ENCODE measurements at regions not wholly inside any gene's neighbourhood (a gene's known extent, or its start where the extent isn't known, plus 50 kb on each side); places are given as distances from the start of the nearest gene placed in this dataset.

DNA sequence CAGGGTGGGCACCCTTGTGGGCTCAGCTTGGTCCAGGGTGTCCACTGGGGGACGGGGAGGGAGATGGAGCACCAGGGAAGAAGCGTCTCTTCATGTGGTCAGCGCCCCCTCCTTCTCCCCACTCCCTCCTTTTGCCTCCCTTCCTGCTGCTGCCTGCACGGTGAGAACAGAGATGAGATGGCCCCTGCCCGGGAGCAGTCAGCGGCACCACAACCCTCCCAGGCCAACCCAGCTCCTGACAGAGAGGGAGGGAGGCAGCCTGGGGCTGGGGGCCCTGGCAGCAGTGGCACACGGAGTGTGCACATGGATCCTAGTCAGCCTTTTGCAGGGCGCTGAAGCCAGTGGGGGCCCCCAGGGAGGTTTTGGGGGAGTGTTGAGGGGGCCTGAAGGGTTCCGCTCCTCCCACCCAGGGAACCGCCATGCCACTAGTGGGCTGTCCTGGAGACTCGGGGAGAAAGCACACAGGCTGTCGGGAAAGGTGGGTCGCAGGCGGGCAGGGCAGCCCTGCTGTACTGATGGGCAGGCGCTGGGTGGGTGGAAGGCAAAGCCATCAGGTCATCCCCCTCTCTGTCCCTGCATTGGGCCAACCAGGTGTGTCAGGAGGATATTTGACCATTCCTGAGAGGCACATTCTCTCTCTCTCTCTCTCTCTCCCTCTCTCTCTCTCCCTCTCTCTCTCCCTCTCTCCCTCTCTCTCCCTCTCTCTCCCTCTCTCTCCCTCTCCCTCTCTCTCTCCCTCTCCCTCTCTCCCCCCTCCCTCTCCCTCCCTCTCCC lies 94.3 kb upstream of the BHLHE23 start:
- DNase-seq (ENCODE audit: low spot score) = no peak

- DNase-seq (ENCODE audit: low spot score) = no peak
Observed at GRCh38 chr20:63100174-63100925, 93.6 kb upstream of the BHLHE23 start.

GRCh38 chr20:63099456-63100173 lies 92.9 kb upstream of the BHLHE23 start:
- DNase-seq (ENCODE audit: low spot score) = no peak

- no peak for DNase-seq (ENCODE audit: low spot score)
Observed at GRCh38 chr20:63098195-63098810, 91.5 kb upstream of the BHLHE23 start.

- DNase-seq (ENCODE audit: low spot score) = no peak
Observed at GRCh38 chr20:63097336-63097831, 90.6 kb upstream of the BHLHE23 start.

DNA sequence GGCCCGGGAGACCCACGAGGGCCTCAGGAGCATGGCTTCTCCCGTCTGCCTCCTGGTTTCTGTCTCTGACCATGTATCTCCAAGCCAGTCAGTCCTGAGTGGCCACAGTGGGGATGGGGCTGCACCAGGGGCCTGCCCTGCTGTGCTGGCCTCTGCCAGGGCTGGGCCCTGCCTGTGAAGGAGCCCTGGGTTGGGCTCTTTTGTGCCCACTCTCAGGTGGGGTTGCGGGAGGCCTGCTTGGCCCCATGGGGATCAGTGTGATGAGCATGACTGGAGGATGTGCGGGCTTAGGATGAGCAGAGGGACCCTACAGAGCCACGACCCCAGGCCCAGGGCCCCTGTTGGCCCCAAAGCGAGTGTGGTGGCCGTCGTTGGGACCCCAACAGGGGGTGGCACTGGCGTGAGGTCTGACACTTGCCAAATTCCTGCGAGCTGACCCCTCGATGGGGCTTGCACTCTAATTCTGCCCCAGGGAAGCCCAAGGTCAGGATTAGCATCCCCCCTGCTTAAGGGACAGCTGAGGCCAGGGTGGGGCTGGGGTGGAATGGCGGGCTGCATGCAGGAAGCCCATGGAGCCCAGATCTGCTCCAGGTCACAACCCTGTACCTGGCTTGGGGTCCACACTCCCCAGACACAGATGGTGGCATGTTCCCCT lies 90.0 kb upstream of the BHLHE23 start:
- no peak for DNase-seq (ENCODE audit: low spot score)

DNA sequence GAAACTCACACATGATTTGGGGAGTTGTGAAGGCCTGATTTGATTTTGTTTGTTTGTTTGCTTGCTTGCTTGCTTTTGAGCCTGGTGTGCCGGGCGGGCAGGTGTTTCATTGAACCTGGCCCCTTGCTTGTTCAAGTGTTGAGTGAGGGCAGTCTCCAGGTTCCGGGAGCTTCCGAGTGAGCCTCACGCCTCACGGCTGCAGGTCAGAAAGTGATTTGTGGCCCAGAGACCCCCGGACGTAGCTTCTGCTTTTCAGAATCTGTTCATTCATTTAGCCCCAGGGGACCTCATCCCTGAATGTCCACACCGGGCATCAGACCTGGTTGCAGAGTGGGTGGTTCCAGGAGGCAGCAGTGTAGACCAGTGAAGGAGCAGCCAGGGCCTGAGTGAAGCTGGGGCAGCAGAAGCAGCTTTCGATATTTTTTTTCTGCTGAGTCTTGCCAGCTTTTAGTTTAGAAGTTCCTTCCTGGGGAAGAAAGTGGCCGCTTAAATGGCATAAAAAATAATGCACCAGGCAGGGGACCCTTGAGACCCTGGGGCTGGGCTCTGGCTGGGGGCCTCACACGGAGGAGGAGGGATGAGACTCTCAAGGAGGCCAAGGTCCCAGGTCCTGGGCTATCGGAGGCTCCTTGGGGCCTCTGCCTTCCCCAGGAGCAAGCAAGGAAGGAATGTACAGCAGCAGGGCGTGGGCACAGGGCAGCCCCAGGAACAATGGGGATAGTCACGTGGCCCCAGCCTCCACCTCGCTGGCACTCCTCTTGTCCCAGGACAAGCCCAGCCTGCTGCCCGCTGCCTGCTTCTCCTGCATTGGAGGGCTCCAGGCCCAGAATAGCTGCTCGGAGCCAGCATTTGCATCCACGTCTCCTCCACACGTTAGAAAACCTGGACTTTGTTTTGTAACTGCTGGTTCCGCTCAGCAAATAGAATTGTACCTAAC lies 89.2 kb upstream of the BHLHE23 start:
- DNase-seq (ENCODE audit: low spot score) = no peak

GRCh38 chr20:63094767-63095499 lies 88.2 kb upstream of the BHLHE23 start:
- DNase-seq (ENCODE audit: low spot score) = no peak

GRCh38 chr20:63093966-63094766 lies 87.4 kb upstream of the BHLHE23 start:
- no peak for DNase-seq (ENCODE audit: low spot score)

DNA sequence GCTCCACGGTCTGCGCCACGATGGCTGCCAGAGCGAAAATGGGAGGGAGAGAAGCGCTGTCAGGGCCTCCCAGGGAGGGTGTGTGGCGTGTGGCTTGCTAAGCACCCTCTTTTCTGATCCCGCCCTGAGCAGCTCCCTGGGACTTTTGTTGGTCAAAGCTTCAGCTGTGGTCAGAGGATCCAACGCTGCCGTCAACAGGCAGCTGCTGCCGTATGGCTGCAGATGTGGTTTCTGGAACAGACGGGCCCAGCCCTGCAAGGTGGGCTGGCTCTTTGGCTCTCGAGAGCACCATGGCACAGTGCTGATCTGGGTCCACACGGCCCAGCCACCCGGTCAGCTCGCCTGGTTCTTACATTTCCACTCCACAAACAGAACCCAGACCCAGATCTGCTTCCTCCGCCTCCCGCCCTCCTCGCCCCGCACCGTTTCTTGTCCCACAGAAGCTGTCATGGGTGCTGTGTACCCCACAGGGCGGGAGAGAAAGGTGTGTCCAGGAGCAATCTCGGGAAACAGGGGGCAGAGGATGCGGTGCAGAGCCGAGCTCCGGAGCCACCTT lies 86.0 kb upstream of the BHLHE23 start:
- DNase-seq (ENCODE audit: low spot score) = no peak

- DNase-seq (ENCODE audit: low spot score) = no peak
Observed at GRCh38 chr20:63091901-63092659, 85.3 kb upstream of the BHLHE23 start.

DNA sequence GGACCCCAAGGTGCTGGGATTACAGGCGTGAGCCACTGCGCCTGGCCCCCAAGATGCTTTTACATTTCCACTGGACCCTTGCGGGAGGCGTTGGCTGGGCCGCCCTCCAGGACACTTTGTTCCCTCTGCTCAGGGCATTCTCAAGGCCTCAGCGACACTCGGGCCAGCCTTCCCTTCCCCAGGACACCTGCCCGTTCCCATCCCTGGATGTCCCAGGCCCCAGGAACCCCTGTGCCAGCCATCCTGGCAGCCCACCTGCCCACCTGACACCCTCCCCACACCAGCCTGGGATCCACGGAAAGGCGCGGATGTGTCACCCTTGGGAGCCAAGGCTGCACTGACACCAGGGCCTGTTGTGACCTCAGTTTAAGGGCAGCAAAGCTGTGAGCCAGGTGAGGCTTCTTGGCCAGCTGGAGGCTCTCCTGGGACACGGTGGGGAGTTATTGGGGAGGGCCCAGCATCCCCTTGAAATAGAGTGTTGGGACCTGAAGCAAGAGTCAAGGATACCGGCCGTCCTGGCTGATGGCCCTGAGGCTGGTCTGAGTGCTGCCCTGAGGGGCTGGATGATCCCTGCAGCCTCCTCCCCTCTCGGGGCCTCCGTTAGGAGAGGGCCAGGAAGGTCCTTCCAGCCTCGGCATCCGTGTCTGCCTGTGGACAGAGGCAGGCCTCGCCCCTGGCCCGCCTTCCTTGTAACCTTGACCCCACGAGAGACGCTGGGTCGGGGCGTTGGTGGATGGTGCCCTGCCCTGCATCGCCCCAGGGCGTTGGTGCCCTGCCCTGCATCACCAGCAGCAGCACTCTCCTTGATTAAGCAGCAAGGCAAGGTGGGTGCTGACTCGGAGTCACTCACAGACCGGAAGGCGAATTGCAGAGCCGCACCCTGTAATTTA lies 84.2 kb upstream of the BHLHE23 start:
- DNase-seq (ENCODE audit: low spot score) = no peak

DNA sequence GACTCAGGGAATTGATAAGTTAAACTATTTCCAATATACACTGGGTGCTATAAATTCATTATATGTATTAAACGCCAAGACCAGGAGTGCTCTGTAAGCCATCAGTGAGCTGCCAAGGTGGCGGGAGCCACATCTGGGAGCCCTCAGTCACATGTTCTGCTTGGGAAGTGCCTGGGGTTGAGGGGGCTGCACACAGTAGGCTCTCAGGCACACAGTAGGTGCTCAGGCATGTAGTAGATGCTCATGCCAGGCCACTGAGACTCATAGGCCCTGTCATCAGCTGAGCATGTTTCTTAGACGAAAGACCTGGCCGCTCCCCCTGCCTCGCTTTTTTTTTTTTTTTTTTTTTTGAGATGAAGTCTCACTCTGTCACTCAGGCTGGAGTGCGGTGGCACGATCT lies 83.3 kb upstream of the BHLHE23 start:
- no peak for DNase-seq (ENCODE audit: low spot score)

DNA sequence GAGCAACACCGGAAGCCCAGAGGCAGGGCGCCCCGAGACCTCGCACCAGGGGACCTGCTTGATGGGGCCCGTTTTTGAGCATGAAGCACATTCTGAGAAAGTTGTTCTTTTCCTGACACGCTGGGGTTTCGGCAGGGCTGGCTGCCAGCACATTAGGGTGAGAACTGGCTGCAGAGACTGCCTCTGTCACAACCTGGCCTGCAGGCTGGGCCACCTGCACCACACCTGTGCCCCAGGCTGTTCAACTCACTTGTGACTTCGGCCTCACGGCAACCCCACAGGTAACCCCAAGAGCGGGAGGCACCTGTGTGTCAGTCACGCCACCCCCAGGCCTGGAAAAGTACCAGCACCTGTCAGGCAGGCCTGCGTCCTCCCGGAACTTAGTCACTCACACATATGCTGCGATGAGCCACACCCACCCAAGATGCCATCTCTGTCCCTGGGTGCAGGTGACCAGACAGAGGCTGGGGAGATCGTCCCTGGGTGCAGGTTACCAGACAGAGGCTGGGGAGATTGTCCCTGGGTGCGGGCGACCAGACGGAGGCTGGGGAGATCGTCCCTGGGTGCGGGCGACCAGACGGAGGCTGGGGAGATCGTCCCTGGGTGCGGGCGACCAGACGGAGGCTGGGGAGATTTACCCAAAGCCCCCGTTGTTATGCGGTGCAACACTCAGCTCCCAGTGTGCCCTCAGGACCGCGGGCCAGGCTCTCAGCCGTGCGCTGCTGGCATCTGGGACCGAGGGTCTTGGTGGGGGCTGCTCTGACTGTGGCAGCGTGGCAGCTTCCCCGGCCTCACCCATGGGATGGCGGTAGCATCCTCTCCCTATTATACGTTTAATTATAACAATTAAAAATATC lies 82.5 kb upstream of the BHLHE23 start:
- no peak for DNase-seq (ENCODE audit: low spot score)

DNA sequence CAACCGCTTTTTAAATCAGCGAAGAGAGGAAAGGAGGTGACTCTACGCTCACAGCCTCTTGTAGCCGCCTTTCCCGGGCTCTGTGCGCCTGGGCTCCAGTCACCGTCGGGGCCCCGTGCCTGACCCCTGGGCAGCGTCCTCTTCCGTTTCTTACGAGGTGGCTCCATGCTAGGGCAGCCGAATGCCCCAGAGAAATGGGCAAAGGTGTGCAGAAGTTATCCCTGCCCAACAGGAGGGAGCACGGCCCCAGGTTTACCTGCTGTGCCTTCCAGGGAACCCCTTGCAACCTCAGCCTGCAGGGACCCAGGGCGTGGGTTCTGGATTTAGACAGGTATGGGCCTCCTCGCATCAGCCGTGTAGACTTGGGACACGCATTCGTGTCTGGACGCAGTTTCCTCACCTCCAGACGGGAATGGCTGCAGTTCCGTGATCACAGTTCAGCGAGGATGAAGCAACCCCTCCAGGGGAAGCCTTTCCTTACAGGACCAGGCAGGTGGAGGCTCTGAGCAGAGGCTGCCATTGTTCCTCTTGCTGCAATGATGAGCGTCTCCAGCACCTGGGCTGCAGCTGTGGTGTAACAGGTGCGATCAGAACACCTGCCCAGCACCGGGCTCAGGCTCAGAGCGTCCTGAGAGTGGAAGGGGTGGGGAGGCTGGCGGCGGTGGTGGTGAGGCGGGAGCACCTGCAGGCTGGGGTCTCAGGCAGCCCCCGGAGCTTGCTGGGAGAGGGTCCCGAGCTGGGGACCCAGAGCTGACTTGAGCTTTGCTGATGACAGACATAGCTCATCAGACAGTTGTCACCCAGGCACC lies 81.3 kb upstream of the BHLHE23 start:
- no peak for DNase-seq (ENCODE audit: low spot score)

Measured in germinal center (tissue), 1 donor.